Activated CD8-positive, alpha-beta memory T cell treated with anti-CD3 and anti-CD28 coated beads for 36 hours (primary cell): ENCODE measurements at regions not wholly inside any gene's neighbourhood (a gene's known extent, or its start where the extent isn't known, plus 50 kb on each side); places are given as distances from the start of the nearest gene placed in this dataset.

Experiments used
- CTCF ChIA-PET: fragments of 350-600 bp; sonication (Branson Sonifier 250); formaldehyde crosslinking; loops from one replicate; lab custom pipeline; 2021; ENCODE audit warnings: antibody characterized with exemption; lab: Charles Lee
- POLR2A ChIA-PET: fragments of 350-600 bp; sonication (Branson Sonifier 250); formaldehyde crosslinking; loops from one replicate; lab custom pipeline; 2021; ENCODE audit warnings: antibody characterized with exemption; lab: Charles Lee

DNA sequence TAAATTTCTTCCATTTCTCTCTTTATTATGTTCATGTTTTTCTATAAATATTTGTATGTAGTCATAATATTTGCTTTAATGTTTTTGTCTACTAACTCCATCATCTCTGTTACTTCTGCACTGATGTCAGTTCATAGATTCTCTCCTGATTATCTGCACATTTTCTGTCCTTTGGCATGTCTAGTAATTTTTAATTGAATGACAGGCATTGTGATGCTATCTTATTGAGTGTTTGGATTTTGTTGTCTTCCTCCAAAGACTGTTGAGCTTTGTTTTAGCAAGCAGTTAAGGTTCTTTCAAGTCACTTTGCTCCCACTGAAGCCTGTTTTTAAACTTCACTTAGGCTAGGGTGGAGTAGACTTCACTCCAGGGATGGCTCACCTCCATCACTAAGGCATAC, 276.8 kb downstream of the DLEU7 start:
- ChIA-PET POLR2A (no interaction called here), CTCF (no interaction called here)

DNA sequence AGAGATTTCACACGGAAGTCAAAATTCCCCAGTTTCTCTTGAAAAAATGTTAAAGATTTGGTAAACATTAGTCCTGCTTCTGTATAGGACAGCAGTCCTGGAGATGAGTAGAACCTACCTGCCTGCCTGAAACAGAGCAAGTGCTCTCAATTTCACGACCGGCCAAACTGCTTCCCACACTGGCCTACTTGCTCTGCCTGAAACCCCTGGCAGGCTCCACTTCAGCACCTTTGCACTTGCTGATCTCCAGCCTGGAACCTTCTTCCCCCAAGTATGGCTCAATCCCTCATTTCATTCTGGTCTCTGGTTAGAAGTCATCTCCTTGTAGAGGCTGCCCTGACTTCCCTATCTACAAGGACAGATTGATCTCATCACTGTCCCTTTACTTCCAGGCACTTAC, 271.4 kb downstream of the DLEU7 start:
- ChIA-PET POLR2A (no interaction called here), CTCF (no interaction called here)

DNA sequence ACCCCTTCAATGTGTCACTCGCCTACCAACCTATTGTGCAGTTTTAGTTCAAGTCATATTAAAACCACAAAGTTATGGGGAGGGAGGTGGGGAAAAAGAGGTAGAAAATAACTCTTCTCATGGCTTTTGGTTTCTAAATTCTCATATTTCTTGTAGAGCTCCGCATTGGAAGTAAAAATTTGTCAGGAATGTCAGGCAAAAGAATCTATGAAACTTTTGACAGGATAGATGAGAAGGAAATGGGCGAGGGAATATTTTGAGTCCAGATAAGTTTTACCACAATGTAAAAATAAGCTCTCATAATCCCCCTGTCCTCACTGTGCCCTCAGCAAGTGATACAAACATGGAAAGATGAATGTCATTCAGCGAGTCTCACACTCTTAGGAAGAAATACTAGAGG, 270.4 kb downstream of the DLEU7 start:
- POLR2A ChIA-PET: no interaction called here

DNA sequence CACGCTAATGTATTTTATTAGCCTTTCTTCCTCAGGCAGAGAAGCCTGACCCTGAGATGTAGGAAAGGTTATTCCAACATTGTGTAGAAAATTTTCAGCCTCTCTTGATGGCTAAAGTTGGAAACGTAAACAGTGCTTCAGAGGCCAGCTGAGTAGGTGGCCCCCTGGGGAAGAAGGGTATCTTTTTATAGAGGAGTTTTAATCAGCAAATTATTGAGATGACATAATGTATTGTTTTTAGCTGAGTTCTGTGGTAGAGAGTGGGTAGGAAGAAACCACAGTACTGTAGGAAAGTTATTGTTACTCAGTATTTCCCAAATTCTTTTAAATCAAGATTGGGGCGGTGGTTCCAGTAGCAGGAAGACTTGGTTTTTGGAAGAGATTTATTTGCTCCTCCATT, 268.8 kb downstream of the DLEU7 start:
- POLR2A ChIA-PET: no interaction called here
- CTCF ChIA-PET: no interaction called here

More for the DNA sequence above, 270.4 kb downstream of the DLEU7 start:
- CTCF ChIA-PET: no interaction called here

DNA sequence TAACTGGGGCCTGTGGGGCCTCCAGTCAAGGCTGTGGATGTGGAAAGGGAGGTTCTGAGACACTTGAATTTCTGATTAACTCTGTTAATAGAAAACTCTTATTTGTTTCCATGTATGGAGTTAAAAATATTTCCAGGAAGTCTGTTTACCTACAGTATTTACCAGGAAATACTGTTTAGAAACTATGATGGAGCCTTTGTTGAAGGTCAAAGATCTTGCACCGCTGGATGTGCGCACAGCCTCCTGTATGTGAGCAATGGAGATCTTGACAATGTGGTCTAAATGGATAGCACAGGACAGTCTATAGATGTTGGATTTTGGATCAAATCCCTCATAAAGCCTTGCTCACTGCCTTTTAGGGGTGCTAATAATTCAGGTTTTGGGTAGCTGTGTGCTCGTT, 268.4 kb downstream of the DLEU7 start:
- ChIA-PET CTCF (no interaction called here), POLR2A (interaction anchor here (0.6 kb wide), 1 partner anchor 305 kb away, joined by 4 read pairs; no protein-coding TSS in a partner anchor)

DNA sequence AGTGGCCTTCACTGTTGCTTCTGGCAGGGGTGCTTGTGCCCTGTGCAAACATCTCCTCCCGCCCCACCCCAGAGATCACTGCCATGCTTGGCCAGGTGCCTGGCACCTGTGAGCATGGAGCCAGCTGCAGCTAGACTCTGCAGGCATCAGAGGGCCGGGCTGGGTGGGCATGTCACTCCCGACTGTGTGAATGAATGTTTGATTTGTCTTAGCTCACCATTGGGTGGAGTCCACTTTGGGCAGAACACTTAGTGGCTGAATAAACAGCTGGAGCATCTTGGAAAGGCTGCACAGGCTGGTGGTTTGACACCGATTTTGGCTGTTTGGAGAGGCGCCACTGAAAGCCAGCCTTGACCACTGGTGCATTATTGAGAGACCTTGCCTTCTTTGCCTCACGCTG, 267.3 kb downstream of the DLEU7 start:
- CTCF ChIA-PET: no interaction called here
- POLR2A ChIA-PET: no interaction called here

DNA sequence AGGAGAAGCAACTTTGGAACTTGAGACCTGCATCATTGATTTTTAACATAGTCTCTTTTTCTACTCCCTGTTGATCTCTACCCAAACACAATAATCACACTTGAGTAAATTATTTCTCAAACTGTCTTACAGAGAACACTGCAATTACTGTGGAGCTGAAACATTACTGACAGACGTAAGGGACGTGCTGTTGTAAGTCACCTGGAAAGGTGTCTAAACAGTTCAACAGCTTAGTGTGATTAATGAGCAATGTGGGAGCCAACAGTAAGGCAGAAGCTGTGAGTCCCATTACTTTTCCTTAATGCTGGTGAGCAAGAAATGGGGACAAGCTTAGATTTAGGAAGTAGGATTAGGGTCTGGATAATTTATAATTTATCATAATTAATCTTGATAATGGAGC, 265.7 kb downstream of the DLEU7 start:
- CTCF ChIA-PET: no interaction called here
- POLR2A ChIA-PET: no interaction called here

DNA sequence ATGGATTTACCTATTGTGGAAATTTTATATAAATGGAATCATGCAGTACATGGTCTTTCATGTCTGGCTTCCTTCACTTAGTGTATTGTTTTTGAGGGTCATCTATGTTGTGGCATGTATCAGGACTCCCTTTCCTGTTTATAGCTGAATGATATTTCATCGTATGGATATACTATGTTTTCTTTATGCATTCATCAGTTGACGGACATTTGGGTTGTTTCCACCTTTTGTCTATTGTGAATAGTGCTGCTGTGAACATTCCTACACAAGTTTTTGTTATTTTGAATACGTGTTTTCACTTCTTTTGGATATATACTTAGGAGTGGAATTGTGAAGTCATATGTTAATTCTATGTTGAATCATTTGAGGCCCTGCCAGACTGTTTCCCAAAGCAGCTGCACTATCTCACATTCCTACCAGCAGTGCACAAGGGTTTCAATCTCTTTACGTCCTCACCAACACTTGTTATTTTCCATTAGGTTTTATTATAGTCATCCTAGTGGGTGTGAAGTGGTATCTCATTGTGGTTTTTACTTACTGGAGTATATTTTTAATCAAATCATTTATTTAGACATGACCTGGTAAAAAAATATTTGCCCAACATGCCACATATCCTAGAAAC, 262.7 kb downstream of the DLEU7 start:
- ChIA-PET POLR2A (no interaction called here), CTCF (no interaction called here)

DNA sequence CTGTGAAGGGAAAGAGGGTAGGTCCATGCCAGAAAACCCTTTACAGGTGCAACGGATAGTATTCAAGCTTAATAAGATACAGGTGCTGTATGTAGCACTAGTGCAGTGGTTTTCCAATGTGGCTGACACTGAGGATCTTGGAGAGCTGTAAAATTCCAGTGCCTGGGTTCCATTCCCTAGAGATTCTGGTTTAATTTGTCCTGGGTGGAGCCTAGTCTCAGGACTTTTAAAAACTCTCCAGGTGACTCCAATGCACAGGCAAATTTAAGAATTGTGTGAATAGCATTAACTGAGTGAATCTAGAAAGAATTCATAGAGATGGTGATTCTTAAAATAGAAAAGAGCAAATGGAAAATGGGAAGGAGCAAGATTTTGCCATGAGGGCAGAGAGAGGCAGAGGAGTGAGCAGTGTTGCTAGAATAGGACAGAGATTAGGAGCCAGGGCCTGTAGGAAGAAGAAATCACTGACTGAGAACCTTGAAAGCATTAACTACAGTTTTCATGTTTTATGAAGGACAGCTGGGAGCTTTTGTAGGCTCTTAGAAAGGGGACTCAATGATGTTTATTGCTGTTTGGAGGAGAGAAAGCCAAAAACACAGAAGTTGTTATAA, 261.8 kb downstream of the DLEU7 start:
- CTCF ChIA-PET: no interaction called here

DNA sequence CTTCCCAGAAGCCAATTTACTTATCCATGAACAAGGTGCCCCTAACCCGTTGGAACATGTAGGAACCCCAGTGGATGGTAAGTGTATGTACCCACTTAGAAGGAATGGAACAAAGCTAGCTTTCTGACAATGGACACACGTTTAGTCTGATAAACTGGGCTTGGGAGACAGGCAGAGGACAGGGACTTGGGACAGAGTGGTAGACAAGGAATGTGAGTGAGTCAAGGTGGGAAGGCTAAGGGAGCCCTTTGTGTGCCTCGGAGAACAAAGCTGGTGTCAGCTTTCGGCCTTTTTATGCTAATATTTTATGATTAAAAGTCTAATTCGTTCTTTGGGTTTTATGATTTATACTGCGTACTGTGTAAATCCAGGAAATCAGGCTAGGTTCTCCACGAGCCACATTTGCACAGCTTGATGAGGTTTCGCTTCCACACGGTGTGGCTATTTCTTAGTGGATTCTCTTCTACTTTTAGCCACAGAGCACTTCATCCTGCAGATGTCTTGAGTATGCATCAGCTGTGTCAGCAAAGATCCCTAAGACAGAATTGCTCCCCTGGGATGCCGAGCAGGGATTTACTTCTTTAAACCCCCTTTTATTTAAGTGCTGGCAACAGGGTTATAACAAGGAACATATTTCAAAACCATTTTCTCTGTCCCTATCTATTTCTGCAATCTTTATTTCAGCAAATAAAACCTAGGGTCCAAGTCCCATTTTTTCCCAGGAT, 258.5 kb downstream of the DLEU7 start:
- POLR2A ChIA-PET: no interaction called here

More for the DNA sequence above, 261.8 kb downstream of the DLEU7 start:
- POLR2A ChIA-PET: no interaction called here

DNA sequence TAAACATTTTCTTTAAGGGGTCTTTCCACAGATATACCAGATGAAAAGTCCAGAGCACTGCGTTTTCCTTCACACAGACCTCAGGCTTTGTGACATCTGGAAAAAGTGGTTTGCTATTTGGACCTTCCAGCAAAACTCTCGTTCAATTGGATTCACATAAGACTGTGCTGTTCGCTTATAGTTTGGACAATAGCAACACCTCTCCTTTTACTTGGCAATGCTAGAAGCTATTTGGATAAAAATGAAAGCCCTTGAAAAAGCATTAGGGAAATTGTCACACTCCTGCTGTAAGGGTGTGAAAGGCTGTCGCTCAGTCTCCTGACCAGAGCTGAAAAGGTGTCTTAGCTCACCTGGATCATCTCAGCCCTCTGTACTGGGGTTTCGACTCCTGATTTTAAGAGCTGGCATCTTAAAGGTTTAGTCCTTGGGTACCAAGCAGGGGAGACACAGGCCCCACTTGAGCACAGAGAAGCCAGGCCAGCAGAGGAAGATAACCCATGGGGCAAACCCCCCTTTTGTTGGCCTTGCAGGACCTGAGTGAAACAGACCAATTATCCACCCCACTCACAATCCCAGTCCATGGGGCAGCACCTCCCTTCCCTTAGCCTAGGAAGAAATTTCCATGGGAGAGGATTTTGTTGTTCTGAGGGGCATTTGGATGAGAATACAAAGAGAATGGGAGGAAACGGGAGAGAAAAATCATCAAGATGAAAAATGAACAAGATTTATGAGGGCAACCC, 257.6 kb downstream of the DLEU7 start:
- POLR2A ChIA-PET: no interaction called here
- CTCF ChIA-PET: no interaction called here

More for the DNA sequence above, 258.5 kb downstream of the DLEU7 start:
- CTCF ChIA-PET: no interaction called here

DNA sequence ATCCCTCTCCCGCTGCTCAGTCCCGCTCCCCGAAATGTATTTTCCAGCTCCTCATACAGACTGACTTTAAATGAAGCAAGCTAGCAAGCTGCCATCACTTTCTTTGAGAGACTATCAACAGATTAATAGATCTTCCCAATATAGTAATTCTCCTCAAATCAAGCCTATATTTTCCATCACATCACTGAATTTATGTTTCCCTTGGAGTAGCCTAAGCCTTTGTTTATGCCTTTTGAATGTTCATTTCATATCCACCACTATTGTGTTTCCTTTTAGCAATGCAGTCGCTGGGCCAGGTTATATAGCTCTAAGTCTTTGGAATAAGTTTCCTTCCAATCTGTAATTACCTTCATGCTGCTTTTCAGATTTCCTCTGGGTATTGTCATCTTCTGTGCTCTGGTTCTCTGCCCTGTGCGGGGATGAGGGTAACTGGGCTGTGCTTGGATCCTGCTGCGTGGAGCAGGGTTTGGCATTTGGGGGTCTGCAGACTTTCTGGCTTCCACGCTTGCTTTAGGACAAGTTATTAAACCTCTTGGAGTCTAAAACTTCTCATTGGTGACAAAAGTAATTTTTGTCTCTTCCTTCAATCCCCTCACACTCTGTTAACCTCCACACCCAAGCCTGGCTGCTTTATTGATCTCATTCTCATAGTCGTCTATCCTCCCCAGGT, 256.9 kb downstream of the DLEU7 start:
- POLR2A ChIA-PET: no interaction called here
- CTCF ChIA-PET: no interaction called here

DNA sequence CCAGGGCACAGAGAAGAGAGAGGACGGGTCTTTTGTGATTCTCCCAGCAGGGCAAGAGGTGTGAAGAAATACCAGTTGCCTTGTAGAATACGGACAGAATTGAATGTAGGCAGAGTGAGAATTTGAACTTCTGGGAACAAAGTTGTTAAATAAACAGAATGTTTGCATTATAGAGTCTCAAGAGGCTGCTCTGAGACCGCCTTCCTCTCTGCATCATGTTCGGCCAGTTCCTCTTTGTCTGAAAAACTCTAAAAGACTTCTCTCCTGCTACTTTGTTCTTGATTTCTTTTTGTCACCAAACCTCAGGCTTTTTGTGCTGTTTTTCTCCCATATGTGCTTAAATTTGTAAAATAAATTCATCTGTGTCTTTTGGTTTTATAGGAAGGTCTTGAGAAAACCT, 256.4 kb downstream of the DLEU7 start:
- ChIA-PET CTCF (no interaction called here), POLR2A (no interaction called here)

DNA sequence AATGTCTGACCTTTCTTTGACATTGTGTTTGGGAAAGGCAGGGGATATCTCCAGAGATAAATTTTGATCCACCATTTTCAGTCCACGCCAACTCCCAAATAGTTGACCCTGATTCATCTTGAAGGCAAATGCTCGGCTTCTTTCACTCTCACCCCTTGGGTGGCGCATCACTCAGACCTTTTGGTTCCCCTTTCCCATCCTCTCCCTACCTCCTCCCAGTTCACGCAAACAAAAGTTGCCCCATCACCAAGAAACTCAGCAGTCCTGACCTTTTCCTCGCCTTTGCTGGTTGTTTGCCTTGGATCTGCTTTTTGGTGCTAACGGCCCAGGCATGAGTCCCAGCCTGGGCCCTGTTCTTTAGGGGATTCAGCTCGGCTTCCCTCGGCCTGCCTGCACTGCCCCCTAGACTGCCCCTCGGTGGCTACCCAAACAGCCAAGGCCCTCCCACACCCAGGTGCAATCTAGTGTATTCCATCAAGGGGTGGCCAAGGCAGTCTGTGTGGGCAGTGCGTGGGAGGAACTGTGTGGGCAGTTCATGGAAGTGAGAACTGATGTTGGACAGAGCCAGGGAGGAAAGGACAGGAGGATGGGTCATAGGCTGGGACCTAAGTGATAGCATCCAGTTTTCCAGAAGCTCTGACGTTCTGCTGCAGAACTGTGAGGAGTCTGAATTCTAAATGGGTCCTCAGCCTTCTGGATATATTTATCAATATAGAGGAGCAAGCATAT, 255.7 kb downstream of the DLEU7 start:
- ChIA-PET CTCF (no interaction called here), POLR2A (no interaction called here)

DNA sequence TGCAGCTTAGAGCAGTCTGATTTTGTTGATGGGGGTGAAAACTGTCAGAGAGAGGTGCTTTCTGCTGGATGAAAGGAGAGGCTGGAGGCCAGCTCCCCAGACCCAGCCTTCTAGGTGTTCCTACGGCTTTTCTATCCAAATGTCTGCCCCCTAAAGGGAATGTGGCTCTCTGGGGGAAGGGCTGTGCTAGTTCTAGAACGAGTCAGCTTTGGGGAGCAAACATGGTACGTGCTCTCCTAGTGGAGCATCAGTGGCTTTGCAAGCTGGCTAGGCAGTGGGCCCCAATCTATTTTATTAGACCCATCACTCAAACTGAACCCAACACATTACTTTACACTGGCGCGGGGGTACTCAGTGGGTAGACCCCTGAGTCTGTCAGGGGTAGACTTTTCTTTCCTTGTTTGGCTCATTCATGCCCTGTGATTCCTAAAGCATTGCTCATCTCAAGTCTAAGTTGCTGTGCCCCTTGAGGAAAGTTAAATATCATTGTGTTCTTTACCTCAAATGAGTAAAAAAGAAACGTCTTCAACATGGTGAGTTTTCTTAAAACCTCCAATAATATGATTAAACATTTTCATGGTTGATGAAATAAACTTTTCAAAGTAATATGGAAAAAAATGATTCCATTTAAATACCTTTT, 254.9 kb downstream of the DLEU7 start:
- ChIA-PET POLR2A (no interaction called here), CTCF (no interaction called here)

DNA sequence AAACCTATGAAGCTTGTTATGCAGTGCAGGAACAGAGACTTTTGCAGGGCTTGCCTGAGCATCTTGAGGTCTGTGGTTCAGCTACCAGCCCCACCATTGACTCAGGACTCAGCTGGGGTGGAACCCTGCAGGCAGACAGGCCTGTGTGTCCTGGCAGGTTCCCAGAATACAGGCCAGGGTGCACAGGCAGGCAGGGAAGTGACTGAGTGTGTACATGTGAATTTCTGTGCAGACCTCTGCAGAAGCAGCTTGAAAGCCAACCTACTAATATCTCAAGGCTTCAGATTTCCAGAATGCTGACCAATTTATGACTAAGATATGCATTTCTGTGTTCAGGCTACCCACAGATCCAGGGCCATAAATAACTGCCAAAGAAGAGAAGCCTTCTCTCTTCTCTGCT, 254.4 kb downstream of the DLEU7 start:
- POLR2A ChIA-PET: no interaction called here
- CTCF ChIA-PET: no interaction called here

DNA sequence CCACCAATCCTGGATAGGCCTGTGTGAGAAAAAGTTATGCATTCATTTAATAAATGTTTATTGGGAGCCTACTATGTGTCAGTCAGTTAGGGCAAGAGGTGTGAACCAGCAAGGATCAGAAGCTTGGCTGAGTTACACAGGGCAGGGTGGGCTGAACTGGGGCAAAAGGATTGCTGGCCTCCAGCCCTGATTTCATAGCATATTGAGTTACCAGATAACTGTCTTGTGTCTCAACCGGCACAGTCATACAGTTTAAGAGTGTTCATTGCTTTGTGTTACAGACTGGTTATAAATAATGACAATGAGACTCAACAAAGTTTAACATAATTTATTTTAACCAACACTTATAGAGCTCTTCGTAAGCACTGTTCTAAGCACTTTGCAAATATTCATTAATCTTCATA, 253.8 kb downstream of the DLEU7 start:
- CTCF ChIA-PET: no interaction called here
- POLR2A ChIA-PET: no interaction called here

DNA sequence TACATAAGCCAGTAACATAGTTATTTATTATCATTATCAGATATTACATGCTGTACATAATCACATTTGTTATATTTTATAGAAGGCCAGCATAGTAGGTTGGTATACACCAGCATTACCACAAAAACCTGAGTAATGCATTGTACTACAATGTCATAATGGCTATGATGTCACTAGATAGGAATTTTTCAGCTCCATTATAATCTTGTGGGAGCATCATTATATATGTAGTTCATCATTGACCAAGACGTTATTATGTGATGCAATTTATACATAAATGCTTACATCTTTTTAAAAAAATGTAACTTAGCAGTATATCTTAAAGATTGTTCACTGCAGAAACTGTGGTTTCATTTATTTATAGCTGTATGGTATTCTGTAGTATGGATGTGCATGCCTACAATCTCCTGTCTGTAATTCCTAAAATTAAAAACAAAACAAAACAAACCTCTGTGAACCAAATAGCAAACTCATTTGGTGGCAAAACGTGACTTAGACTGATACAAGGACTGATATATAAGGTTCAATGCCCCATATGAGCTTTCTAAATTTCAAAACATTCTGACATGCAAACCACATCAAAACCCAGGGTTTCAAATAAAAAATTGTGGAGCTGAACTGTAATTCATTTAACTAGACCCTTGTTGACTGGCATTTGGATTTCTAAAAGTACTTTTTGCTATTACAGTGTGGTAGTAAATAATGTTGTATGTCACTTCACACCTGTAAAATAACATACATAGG, 250.9 kb downstream of the DLEU7 start:
- ChIA-PET POLR2A (no interaction called here), CTCF (no interaction called here)
